ENCODE measurements at regions not wholly inside any gene's neighbourhood (a gene's known extent, or its start where the extent isn't known, plus 50 kb on each side); places are given as distances from the start of the nearest gene placed in this dataset.

GRCh38 chr2:34481542-34481941 lies 882.4 kb upstream of the FAM98A start:
- no peak for DNase-seq
- H3K4me3 ChIP-seq (ENCODE audit: low read depth, low read length) = no peak overlapping the region

GRCh38 chr2:34480366-34480765 lies 881.3 kb upstream of the FAM98A start:
- H3K4me1 ChIP-seq = no peaks in the 10 kb centered on the region
- H3K4me3 ChIP-seq (ENCODE audit: low read depth, low read length) = no peak overlapping the region
- DNase-seq = no peak
- H3K27me3 ChIP-seq = no peaks in the 10 kb centered on the region
- TF ChIP-seq CTCF (IDR thresholded peaks at IDR 0.05; ENCODE audit: low read depth, low read length) = no peak
- no peaks in the 10 kb centered on the region for H3K9me3 ChIP-seq
- no peaks in the 10 kb centered on the region for H3K36me3 ChIP-seq

More at GRCh38 chr2:34481542-34481941, 882.4 kb upstream of the FAM98A start:
- no peaks in the 10 kb centered on the region for H3K36me3 ChIP-seq
- no peaks in the 10 kb centered on the region for H3K27me3 ChIP-seq
- no peaks in the 10 kb centered on the region for H3K4me1 ChIP-seq
- H3K9me3 ChIP-seq = no peaks in the 10 kb centered on the region
- TF ChIP-seq CTCF (IDR thresholded peaks at IDR 0.05; ENCODE audit: low read depth, low read length) = no peak

- no peaks in the 10 kb centered on the region for H3K36me3 ChIP-seq
- no peaks in the 10 kb centered on the region for H3K4me1 ChIP-seq
- H3K27me3 ChIP-seq = no peaks in the 10 kb centered on the region
- DNase-seq = no peak
- no peaks in the 10 kb centered on the region for H3K9me3 ChIP-seq
- H3K4me3 ChIP-seq (ENCODE audit: low read depth, low read length) = no peak overlapping the region
- no peak for TF ChIP-seq CTCF (IDR thresholded peaks at IDR 0.05; ENCODE audit: low read depth, low read length)
These were observed 876.1 kb upstream of the FAM98A start for GRCh38 chr2:34475156-34475555.

GRCh38 chr2:34474646-34475045 lies 875.5 kb upstream of the FAM98A start:
- no peaks in the 10 kb centered on the region for H3K4me1 ChIP-seq
- H3K36me3 ChIP-seq = no peaks in the 10 kb centered on the region
- H3K27me3 ChIP-seq = no peaks in the 10 kb centered on the region
- no peak overlapping the region for H3K4me3 ChIP-seq (ENCODE audit: low read depth, low read length)
- no peak for TF ChIP-seq CTCF (IDR thresholded peaks at IDR 0.05; ENCODE audit: low read depth, low read length)
- DNase-seq = no peak
- no peaks in the 10 kb centered on the region for H3K9me3 ChIP-seq

- Histone ChIP-seq H3K27me3 (no peaks in the 10 kb centered on the region), H3K4me1 (no peaks in the 10 kb centered on the region), H3K9me3 (no peaks in the 10 kb centered on the region), H3K4me3 (ENCODE audit: low read depth, low read length) (no peak overlapping the region), H3K36me3 (no peaks in the 10 kb centered on the region)
- no peak for TF ChIP-seq CTCF (IDR thresholded peaks at IDR 0.05; ENCODE audit: low read depth, low read length)
- no peak for DNase-seq
These were observed 848.0 kb upstream of the FAM98A start for GRCh38 chr2:34447097-34447496.

- no peaks in the 10 kb centered on the region for H3K27me3 ChIP-seq
- no peak for DNase-seq
- no peaks in the 10 kb centered on the region for H3K36me3 ChIP-seq
- H3K4me1 ChIP-seq = no peaks in the 10 kb centered on the region
- H3K9me3 ChIP-seq = no peaks in the 10 kb centered on the region
- TF ChIP-seq CTCF (IDR thresholded peaks at IDR 0.05; ENCODE audit: low read depth, low read length) = no peak
- no peak overlapping the region for H3K4me3 ChIP-seq (ENCODE audit: low read depth, low read length)
These were observed 824.2 kb upstream of the FAM98A start for GRCh38 chr2:34423301-34423700.
